Uterus (tissue), 3 donors: ENCODE measurements at regions not wholly inside any gene's neighbourhood (a gene's known extent, or its start where the extent isn't known, plus 50 kb on each side); places are given as distances from the start of the nearest gene placed in this dataset.

Source experiments
- DNase-seq, 2 donors: peaks; one replicate each; pipeline ENCODE4 v3.0.0-alpha.2; 2019 to 2020
- H3K27ac ChIP-seq, 2 donors: fragments of 200-600 bp; sonication (generic); 1 replicate in 1 of 2; 2 replicates in 1 of 2; pipeline ENCODE4 v1.5.1; 2016 to 2018
- H3K27me3 ChIP-seq, 2 donors: fragments of 200-600 bp; sonication (generic); one replicate each; pipeline ENCODE4 v1.5.1; 2018 to 2019; ENCODE audit warnings: control low read depth in 1 of 2
- H3K36me3 ChIP-seq, 2 donors: fragments of 200-600 bp; sonication (generic); one replicate each; pipeline ENCODE4 v1.5.1; 2019; ENCODE audit warnings: control low read depth in 1 of 2
- H3K4me1 ChIP-seq, 2 donors: fragments of 200-600 bp; sonication (generic); one replicate each; pipeline ENCODE4 v1.5.1; 2018 to 2019; ENCODE audit warnings: control low read depth in 1 of 2
- H3K4me3 ChIP-seq, 2 donors: fragments of 200-600 bp; sonication (generic); 1 replicate in 1 of 2; 2 replicates in 1 of 2; pipeline ENCODE4 v1.5.1; 2018 to 2019; ENCODE audit warnings: mild to moderate bottlenecking in 1 of 2
- H3K9me3 ChIP-seq, 2 donors: fragments of 200-600 bp; sonication (generic); one replicate each; pipeline ENCODE4 v1.5.1; 2019; ENCODE audit warnings: control low read depth in 1 of 2
- CTCF ChIP-seq, 4 experiments: fragments of 200-600 bp in 2 of 4; fragments of 450-650 bp in 2 of 4; sonication (generic) in 2 of 4; IDR thresholded peaks; one replicate each; pipeline ENCODE4 v1.5.1; 2016 to 2019; ENCODE audit warnings: antibody characterized with exemption in 4 of 4, mild to moderate bottlenecking in 2 of 4, moderate library complexity in 1 of 4
- POLR2A ChIP-seq, 2 donors: fragments of 450-650 bp; IDR thresholded peaks; one replicate each; pipeline ENCODE4 v1.6.1; 2016; ENCODE audit warnings: antibody characterized with exemption in 2 of 2, mild to moderate bottlenecking in 1 of 2, moderate library complexity in 1 of 2
- intact Hi-C: fragments of 100-400 bp; cut with DNase I; formaldehyde crosslinking; loops from one replicate; pipeline ENCODE4 v1.15.1; 2023; ENCODE audit warnings: low total_unique reads
- donor health status: DM: yes; HTN: yes; CAD: no.

- Histone ChIP-seq H3K9me3 (no peaks in the 10 kb centered on the region), H3K4me1 (no peaks in the 10 kb centered on the region), H3K36me3 (no peaks in the 10 kb centered on the region), H3K27me3 (peaks cover 0 to 7% of the 10 kb centered on the region in 2 donors), H3K4me3 (no peak overlapping the region), H3K27ac (no peak overlapping the region)
- intact Hi-C loops: no loop called here
- no peak for DNase-seq
- TF ChIP-seq POLR2A (IDR thresholded peaks at IDR 0.05) (no peak), CTCF (IDR thresholded peaks at IDR 0.05) (no peak)
These were observed 318.9 kb upstream of the PPP1R2C start for GRCh38 chrX:43096830-43097229.

DNA sequence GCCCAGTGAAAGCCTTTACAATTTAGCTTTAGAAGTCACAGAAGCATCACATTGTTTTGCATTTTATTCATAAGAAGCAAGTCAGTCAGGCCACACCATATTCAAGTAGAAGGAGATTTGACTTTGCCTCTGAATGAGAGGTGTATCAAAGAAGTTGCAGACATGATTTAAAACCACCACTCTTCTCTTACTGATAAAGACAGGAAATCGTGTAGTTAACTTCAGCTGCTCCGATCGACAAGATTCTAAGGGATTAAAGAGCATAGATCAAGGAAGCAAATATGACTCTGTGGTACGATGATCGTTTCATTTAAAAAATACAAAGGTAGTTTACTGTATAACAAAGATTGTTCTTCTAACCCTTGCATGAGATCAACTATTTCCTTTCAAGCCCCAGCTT, 328.0 kb upstream of the PPP1R2C start:
- Histone ChIP-seq H3K9me3 (no peaks in the 10 kb centered on the region), H3K27ac (no peak overlapping the region), H3K4me1 (no peaks in the 10 kb centered on the region), H3K36me3 (no peaks in the 10 kb centered on the region), H3K27me3 (no peaks in the 10 kb centered on the region), H3K4me3 (no peak overlapping the region)
- intact Hi-C loops: no loop called here
- TF ChIP-seq CTCF (IDR thresholded peaks at IDR 0.05): no peak
- no peak for TF ChIP-seq POLR2A (IDR thresholded peaks at IDR 0.05)
- no peak for DNase-seq

DNA sequence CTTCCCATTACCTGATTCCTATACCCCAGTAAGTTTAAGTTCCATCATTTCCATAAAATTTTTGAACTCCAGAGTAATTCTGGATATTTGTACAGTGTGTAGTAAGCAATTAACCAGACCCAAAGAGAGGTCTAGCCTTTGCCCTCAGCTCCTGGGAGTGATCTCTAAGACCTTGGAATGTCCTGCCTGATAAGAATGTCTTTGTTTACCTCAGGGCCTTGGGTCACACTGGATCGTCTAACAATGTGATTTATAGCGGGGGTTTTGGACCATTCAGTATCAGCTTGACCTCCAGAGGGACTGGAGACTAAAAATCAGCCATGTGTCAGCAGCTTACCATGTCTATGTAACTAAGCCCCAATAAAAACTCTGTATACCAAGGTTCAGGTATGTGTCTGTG, 330.9 kb upstream of the PPP1R2C start:
- Histone ChIP-seq H3K36me3 (no peaks in the 10 kb centered on the region), H3K4me1 (no peaks in the 10 kb centered on the region), H3K27ac (no peak overlapping the region), H3K4me3 (no peak overlapping the region), H3K9me3 (no peaks in the 10 kb centered on the region), H3K27me3 (peaks cover 0 to 7% of the 10 kb centered on the region in 2 donors)
- no peak for DNase-seq
- TF ChIP-seq POLR2A (IDR thresholded peaks at IDR 0.05) (no peak), CTCF (IDR thresholded peaks at IDR 0.05) (no peak)
- intact Hi-C loops: no loop called here

- H3K4me3 ChIP-seq: no peak overlapping the region
- H3K9me3 ChIP-seq: no peaks in the 10 kb centered on the region
- no peaks in the 10 kb centered on the region for H3K36me3 ChIP-seq
- peaks cover 0 to 8% of the 10 kb centered on the region in 2 donors for H3K27me3 ChIP-seq
- intact Hi-C loops: no loop called here
- H3K27ac ChIP-seq: no peak overlapping the region
- TF ChIP-seq CTCF (IDR thresholded peaks at IDR 0.05) (no peak), POLR2A (IDR thresholded peaks at IDR 0.05) (no peak)
- H3K4me1 ChIP-seq: no peaks in the 10 kb centered on the region
- no peak for DNase-seq
These were observed 343.7 kb upstream of the PPP1R2C start for GRCh38 chrX:43121637-43122036.

- intact Hi-C loops: no loop called here
- no peak overlapping the region for H3K4me3 ChIP-seq
- no peaks in the 10 kb centered on the region for H3K27me3 ChIP-seq
- no peak overlapping the region for H3K27ac ChIP-seq
- DNase-seq: no peak
- H3K4me1 ChIP-seq: no peaks in the 10 kb centered on the region
- no peak for TF ChIP-seq POLR2A (IDR thresholded peaks at IDR 0.05)
- no peak for TF ChIP-seq CTCF (IDR thresholded peaks at IDR 0.05)
- no peaks in the 10 kb centered on the region for H3K9me3 ChIP-seq
- no peaks in the 10 kb centered on the region for H3K36me3 ChIP-seq
These were observed 361.7 kb upstream of the PPP1R2C start for GRCh38 chrX:43139645-43140044.
